Upper lobe of left lung (tissue), 6 donors: ENCODE measurements at regions not wholly inside any gene's neighbourhood (a gene's known extent, or its start where the extent isn't known, plus 50 kb on each side); places are given as distances from the start of the nearest gene placed in this dataset.

Source experiments
- ATAC-seq, 2 donors: fragments of 200-7000 bp; cut with Tn5 transposase; one replicate each; pipeline ENCODE4 v1.9.1; 2022; ENCODE audit warnings: mild to moderate bottlenecking in 2 of 2, moderate library complexity in 2 of 2; ENCODE audit not compliant: low FRiP score in 2 of 2
- DNase-seq, 2 donors: peaks; one replicate each; pipeline ENCODE4 v3.0.0-alpha.2; 2019 to 2020
- H3K27ac ChIP-seq, 4 donors: fragments of 200-600 bp; sonication (generic); one replicate each; pipeline ENCODE4 v1.5.1; 2016 to 2019
- H3K27me3 ChIP-seq, 4 donors: fragments of 200-600 bp; sonication (generic); one replicate each; pipeline ENCODE4 v1.5.1; 2017 to 2019
- H3K36me3 ChIP-seq, 4 donors: fragments of 200-600 bp; sonication (generic); one replicate each; pipeline ENCODE4 v1.5.1; 2016 to 2019
- H3K4me1 ChIP-seq, 4 donors: fragments of 200-600 bp; sonication (generic); one replicate each; pipeline ENCODE4 v1.5.1; 2018 to 2019
- H3K4me3 ChIP-seq, 4 donors: fragments of 200-600 bp; sonication (generic); one replicate each; pipeline ENCODE4 v1.5.1; 2017 to 2019; ENCODE audit warnings: mild to moderate bottlenecking in 2 of 4, moderate library complexity in 1 of 4
- H3K9me3 ChIP-seq, 4 donors: fragments of 200-600 bp; sonication (generic); one replicate each; pipeline ENCODE4 v1.5.1; 2018 to 2019
- EP300 ChIP-seq, 4 donors: sonication (generic); formaldehyde crosslinking; IDR thresholded peaks; one replicate each; pipeline ENCODE4 v1.5.1; 2017; ENCODE audit warnings: antibody characterized with exemption in 4 of 4, control low read depth in 2 of 4
- POLR2A ChIP-seq, 4 donors: fragments of 450-650 bp; IDR thresholded peaks; one replicate each; pipeline ENCODE4 v1.5.1; 2016 to 2017; ENCODE audit warnings: antibody characterized with exemption in 4 of 4, mild to moderate bottlenecking in 2 of 4
- POLR2AphosphoS5 ChIP-seq, 2 donors: sonication (generic); formaldehyde crosslinking; IDR thresholded peaks; one replicate each; pipeline ENCODE4 v1.5.1; 2017; ENCODE audit warnings: antibody characterized with exemption in 2 of 2
- WGBS, 2 donors: methylation state at CpG; one replicate each; pipeline ENCODE4 v1.1.5; 2017 to 2018; 5-methylcytosine and 5-hydroxymethylcytosine counted together
- TF ChIP-seq, protein P1 (sequence below), 6 experiments: fragments of 450-650 bp in 4 of 6; fragments of 200-600 bp in 2 of 6; sonication (generic) in 2 of 6; IDR thresholded peaks; one replicate each; pipeline ENCODE4 v1.5.1; 2016 to 2019; ENCODE audit warnings: antibody characterized with exemption in 6 of 6
- donor health status: DM: no; HTN: no; CAD: no; lungs with moderate emphysema.
- donor health status: DM: no; HTN: yes; CAD: no; lungs with severe emphysema.

DNA sequence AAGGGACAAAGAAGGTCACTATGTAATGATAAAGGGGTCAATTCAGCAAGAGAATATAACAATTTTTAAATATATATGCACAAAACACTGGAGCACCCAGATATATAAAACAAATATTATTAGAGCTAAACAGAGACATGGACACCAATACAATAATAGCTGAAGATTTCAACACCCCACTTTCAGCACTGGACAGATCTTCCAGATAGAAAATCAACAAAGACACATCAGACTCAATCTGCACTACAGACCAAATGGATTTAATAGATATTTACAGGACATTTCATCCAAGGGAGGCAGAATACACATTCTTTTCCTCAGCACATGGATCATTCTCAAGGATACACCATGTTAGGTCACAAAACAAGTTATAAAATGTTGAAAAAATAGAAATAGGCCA is 111.4 kb downstream of the SOX3 start:
- no peak for DNase-seq
- Histone ChIP-seq H3K4me1 (no peaks in the 10 kb centered on the region), H3K4me3 (no peak overlapping the region), H3K27ac (no peak overlapping the region), H3K27me3 (no peaks in the 10 kb centered on the region), H3K36me3 (no peaks in the 10 kb centered on the region), H3K9me3 (no peaks in the 10 kb centered on the region)
- TF ChIP-seq POLR2AphosphoS5 (IDR thresholded peaks at IDR 0.05), result no peak
- TF ChIP-seq, protein P1, sequence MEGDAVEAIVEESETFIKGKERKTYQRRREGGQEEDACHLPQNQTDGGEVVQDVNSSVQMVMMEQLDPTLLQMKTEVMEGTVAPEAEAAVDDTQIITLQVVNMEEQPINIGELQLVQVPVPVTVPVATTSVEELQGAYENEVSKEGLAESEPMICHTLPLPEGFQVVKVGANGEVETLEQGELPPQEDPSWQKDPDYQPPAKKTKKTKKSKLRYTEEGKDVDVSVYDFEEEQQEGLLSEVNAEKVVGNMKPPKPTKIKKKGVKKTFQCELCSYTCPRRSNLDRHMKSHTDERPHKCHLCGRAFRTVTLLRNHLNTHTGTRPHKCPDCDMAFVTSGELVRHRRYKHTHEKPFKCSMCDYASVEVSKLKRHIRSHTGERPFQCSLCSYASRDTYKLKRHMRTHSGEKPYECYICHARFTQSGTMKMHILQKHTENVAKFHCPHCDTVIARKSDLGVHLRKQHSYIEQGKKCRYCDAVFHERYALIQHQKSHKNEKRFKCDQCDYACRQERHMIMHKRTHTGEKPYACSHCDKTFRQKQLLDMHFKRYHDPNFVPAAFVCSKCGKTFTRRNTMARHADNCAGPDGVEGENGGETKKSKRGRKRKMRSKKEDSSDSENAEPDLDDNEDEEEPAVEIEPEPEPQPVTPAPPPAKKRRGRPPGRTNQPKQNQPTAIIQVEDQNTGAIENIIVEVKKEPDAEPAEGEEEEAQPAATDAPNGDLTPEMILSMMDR (IDR thresholded peaks at IDR 0.05), result no peak
- TF ChIP-seq EP300 (IDR thresholded peaks at IDR 0.05), result no peak
- TF ChIP-seq POLR2A (IDR thresholded peaks at IDR 0.05), result no peak
- no peak for ATAC-seq

DNA sequence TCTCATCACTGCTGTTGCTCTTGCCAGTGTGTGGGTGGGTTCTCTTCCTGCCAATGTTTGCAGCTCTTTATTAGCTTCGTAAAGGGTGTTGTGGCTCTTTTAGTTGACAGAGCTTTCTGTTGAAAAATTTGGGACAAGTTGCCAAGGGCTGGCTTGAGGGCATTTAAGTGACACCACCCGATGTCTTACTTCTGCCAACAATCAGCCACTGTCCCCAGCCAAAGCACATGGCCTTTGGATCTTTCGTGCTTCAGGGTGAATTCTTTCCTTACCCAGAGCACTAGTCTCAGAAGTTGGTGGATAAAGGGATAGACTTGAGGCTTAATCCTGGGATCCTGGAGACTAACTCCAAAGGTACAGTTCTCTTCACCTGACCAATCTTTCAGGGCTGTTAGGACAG is 113.6 kb downstream of the SOX3 start:
- WGBS, 2 donors, result 66% methylated on average over 3 of the region's 3 CpGs; no CpG with 5 or more reads in 1 of the 2 donors
- no peak for DNase-seq
- no peak for ATAC-seq

DNA sequence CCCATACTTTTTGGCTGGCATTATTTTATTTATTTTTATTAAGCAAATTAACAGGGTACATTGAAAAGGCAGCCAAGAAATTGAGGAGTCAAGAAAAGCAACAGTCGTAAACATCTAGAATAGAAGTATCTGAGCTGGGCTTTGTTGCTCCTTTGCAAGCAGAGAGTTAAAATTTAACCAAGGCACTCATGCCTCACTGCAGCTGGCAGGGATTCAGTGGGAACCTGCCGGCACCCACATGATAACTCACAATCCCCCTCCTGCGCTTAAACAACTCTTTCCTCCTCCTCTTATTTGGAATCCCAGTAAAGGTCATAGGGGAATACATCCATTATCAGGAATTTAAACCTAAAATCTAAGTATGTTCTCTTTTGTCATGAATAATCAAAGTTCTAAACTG is 115.5 kb downstream of the SOX3 start:
- WGBS, 2 donors, result 47 to 89% methylated on average over 2 to 3 of the region's 3 CpGs
- no peak for ATAC-seq
- TF ChIP-seq POLR2A (IDR thresholded peaks at IDR 0.05) (no peak), EP300 (IDR thresholded peaks at IDR 0.05) (no peak), POLR2AphosphoS5 (IDR thresholded peaks at IDR 0.05) (no peak)
- TF ChIP-seq, protein P1 (IDR thresholded peaks at IDR 0.05), result no peak

More for the DNA sequence above, 113.6 kb downstream of the SOX3 start:
- Histone ChIP-seq H3K36me3 (no peaks in the 10 kb centered on the region), H3K4me1 (no peaks in the 10 kb centered on the region), H3K9me3 (no peaks in the 10 kb centered on the region), H3K27me3 (no peaks in the 10 kb centered on the region), H3K4me3 (no peak overlapping the region), H3K27ac (no peak overlapping the region)
- TF ChIP-seq POLR2AphosphoS5 (IDR thresholded peaks at IDR 0.05) (no peak), POLR2A (IDR thresholded peaks at IDR 0.05) (no peak), EP300 (IDR thresholded peaks at IDR 0.05) (no peak)
- TF ChIP-seq, protein P1 (IDR thresholded peaks at IDR 0.05), result no peak

DNA sequence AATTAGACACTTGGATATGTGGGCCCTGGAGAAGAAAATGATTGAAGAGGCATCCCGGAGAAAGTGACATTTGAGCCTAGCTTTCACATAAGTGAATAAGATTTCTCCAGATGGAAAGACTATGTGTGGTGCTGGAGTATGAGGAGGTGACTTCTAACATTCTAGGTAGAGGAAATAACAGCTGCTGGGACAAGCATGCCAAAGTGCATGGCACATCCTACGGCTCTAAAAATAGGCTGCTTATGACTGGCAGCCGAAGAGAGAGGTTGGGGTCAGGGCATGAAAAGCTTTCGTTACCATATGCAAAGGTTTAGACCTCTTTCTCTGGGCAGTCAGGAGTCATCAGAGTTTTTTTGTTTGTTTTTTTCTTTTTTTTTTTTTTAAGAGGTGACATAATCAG is 142.0 kb downstream of the SOX3 start:
- ATAC-seq, result no peak
- WGBS, 2 donors, result 71 to 86% methylated on average over 4 of the region's 4 CpGs

More for the DNA sequence above, 115.5 kb downstream of the SOX3 start:
- no peak for DNase-seq
- no peaks in the 10 kb centered on the region for H3K4me1 ChIP-seq
- H3K9me3 ChIP-seq, result no peaks in the 10 kb centered on the region
- H3K4me3 ChIP-seq, result no peak overlapping the region
- H3K27ac ChIP-seq, result no peak overlapping the region
- no peaks in the 10 kb centered on the region for H3K36me3 ChIP-seq
- no peaks in the 10 kb centered on the region for H3K27me3 ChIP-seq

DNA sequence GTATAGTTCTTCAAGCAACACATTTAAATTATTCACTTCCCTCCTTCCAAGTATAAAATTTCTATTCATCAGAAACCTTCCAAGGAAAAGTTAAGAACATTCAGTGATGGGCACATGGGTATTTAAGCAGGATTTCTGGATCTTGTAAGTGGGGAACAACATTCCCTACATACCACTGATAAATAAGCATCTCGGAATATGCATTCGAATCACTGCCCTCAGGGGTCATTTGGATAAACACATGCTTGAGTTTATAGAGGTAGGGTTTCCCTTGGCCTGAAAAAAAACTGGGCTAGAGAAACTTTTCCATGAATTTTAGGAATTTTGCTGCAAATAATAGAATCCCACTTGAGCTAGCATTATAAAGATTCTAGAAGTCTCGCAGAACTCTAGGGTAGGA is 143.9 kb downstream of the SOX3 start:
- DNase-seq (no peak), ATAC-seq (no peak)
- Histone ChIP-seq H3K36me3 (no peaks in the 10 kb centered on the region), H3K9me3 (no peaks in the 10 kb centered on the region), H3K27ac (no peak overlapping the region), H3K4me1 (no peaks in the 10 kb centered on the region), H3K4me3 (no peak overlapping the region), H3K27me3 (no peaks in the 10 kb centered on the region)
- 37 to 51% methylated on average over 3 of the region's 3 CpGs for WGBS, 2 donors
- TF ChIP-seq EP300 (IDR thresholded peaks at IDR 0.05) (no peak), POLR2AphosphoS5 (IDR thresholded peaks at IDR 0.05) (no peak), POLR2A (IDR thresholded peaks at IDR 0.05) (no peak)
- TF ChIP-seq, protein P1 (IDR thresholded peaks at IDR 0.05), result no peak

More for the DNA sequence above, 142.0 kb downstream of the SOX3 start:
- no peaks in the 10 kb centered on the region for H3K4me1 ChIP-seq
- no peaks in the 10 kb centered on the region for H3K36me3 ChIP-seq
- TF ChIP-seq, protein P1 (IDR thresholded peaks at IDR 0.05), result no peak
- TF ChIP-seq EP300 (IDR thresholded peaks at IDR 0.05) (no peak), POLR2AphosphoS5 (IDR thresholded peaks at IDR 0.05) (no peak), POLR2A (IDR thresholded peaks at IDR 0.05) (no peak)
- H3K9me3 ChIP-seq, result no peaks in the 10 kb centered on the region
- no peak overlapping the region for H3K4me3 ChIP-seq
- DNase-seq, result no peak
- H3K27me3 ChIP-seq, result no peaks in the 10 kb centered on the region
- no peak overlapping the region for H3K27ac ChIP-seq
